ENCODE measurements at regions not wholly inside any gene's neighbourhood (a gene's known extent, or its start where the extent isn't known, plus 50 kb on each side); places are given as distances from the start of the nearest gene placed in this dataset.

DNA sequence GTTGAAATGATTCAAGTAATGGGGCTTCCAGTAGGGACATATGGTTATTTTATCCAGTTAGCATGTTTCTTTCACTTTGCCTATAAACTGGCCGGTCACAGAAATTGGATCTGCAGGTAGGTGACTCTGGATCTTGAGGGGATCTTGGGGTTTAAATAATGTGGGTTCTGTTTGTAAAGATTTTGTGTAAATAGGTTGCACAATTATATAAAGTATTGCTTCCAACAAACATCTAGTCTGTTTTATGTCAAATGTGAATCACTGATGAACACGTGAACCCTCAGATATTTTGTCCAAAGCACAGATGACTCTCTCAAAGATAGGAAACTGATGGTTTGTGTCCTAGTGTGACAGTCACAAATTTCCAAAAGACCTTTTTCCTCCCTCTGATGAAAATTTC, 98.4 kb downstream of the ZIC5 start:
- Mint-ChIP-seq H3K4me1 (ENCODE audit: low read depth) (peaks cover 3% of the 10 kb centered on the region), H3K9me3 (ENCODE audit: low read depth) (no peaks in the 10 kb centered on the region), H3K36me3 (ENCODE audit: low read depth) (no peaks in the 10 kb centered on the region), H3K4me3 (ENCODE audit: unreplicated experiment) (no peak overlapping the region), H3K27ac (ENCODE audit: unreplicated experiment) (no peak overlapping the region), H3K27me3 (ENCODE audit: low read depth) (no peaks in the 10 kb centered on the region)
- TF ChIP-seq, protein P1, sequence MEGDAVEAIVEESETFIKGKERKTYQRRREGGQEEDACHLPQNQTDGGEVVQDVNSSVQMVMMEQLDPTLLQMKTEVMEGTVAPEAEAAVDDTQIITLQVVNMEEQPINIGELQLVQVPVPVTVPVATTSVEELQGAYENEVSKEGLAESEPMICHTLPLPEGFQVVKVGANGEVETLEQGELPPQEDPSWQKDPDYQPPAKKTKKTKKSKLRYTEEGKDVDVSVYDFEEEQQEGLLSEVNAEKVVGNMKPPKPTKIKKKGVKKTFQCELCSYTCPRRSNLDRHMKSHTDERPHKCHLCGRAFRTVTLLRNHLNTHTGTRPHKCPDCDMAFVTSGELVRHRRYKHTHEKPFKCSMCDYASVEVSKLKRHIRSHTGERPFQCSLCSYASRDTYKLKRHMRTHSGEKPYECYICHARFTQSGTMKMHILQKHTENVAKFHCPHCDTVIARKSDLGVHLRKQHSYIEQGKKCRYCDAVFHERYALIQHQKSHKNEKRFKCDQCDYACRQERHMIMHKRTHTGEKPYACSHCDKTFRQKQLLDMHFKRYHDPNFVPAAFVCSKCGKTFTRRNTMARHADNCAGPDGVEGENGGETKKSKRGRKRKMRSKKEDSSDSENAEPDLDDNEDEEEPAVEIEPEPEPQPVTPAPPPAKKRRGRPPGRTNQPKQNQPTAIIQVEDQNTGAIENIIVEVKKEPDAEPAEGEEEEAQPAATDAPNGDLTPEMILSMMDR (IDR thresholded peaks at IDR 0.05) = no peak
- DNase-seq (ENCODE audit: low spot score) = no peak

DNA sequence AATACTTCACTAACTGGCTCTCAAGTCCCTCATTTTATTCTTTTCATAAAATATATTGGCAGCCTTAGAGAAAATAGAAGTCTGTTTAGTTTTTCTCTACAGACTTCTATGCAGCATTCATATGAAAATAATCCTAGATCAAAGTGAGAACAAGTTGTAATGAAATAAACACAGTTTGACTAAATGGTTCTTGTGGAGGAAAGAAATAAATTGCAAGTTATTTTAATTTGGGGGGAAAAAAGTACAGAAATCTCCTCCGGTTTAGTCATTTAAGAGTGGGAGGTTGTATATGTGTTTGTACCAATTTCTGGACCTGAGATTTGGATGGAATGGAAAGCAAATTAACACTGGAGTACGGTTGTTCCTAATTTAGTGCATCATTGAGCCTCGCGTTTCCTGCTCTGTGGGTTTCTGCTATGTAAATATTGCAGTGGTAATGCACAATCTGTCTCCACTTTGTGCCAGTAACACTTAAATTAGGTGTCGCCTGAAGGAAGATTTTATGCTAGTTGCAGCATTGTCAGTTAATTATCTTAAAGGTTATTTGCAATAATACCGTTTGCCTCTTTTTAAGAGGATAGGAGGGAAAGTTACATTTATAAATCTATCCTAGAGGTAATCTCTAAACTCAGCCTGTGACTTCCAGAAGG, 100.2 kb downstream of the ZIC5 start:
- TF ChIP-seq, protein P1 (IDR thresholded peaks at IDR 0.05) = no peak
- H3K9me3 Mint-ChIP-seq (ENCODE audit: low read depth) = no peaks in the 10 kb centered on the region
- no peak overlapping the region for H3K4me3 Mint-ChIP-seq (ENCODE audit: unreplicated experiment)
- DNase-seq (ENCODE audit: low spot score) = no peak
- no peaks in the 10 kb centered on the region for H3K36me3 Mint-ChIP-seq (ENCODE audit: low read depth)
- peaks cover 3% of the 10 kb centered on the region for H3K4me1 Mint-ChIP-seq (ENCODE audit: low read depth)
- H3K27ac Mint-ChIP-seq (ENCODE audit: unreplicated experiment) = no peak overlapping the region
- H3K27me3 Mint-ChIP-seq (ENCODE audit: low read depth) = no peaks in the 10 kb centered on the region

DNA sequence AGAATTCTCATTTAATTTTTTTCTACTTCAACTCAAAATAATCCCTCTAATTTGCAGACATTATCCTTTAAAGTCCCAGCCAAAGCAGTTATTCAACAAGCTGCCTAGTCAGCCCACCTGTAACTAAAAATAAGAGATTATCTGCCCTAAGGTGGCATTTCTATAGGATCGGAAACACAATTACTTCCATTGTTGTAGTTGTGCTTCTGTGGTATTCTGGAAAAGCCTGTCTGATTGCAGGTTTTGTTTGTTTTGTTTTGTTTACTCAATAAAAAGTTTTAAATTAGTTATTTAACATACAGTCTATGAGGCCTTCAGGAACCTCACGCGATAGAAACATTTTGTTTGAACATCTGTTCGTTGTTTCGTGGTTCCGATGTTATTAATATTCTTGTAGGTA, 101.0 kb downstream of the ZIC5 start:
- Mint-ChIP-seq H3K27ac (ENCODE audit: unreplicated experiment) (no peak overlapping the region), H3K27me3 (ENCODE audit: low read depth) (no peaks in the 10 kb centered on the region), H3K4me3 (ENCODE audit: unreplicated experiment) (no peak overlapping the region), H3K4me1 (ENCODE audit: low read depth) (peaks cover 3% of the 10 kb centered on the region), H3K9me3 (ENCODE audit: low read depth) (no peaks in the 10 kb centered on the region), H3K36me3 (ENCODE audit: low read depth) (no peaks in the 10 kb centered on the region)
- no peak for DNase-seq (ENCODE audit: low spot score)
- TF ChIP-seq, protein P1 (IDR thresholded peaks at IDR 0.05) = no peak

DNA sequence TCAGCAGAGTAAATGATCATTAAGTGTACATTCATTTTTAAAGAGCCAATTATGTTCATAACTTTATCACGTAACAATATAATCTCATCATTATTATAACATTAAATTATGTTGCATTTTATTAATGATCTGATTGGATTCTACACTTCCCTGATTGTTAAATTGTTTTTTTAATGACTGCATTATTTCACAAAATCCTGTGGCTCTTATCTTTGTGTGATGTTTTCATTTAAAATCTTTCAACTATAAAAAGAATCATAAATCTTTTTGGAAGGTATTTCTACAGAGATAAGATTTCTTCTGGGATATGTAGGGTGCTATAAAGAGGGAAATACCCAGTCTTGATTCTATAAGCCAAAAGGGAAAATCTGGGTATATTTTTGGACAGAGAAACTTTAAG, 101.7 kb downstream of the ZIC5 start:
- no peak for DNase-seq (ENCODE audit: low spot score)
- Mint-ChIP-seq H3K4me3 (ENCODE audit: unreplicated experiment) (no peak overlapping the region), H3K27me3 (ENCODE audit: low read depth) (no peaks in the 10 kb centered on the region), H3K4me1 (ENCODE audit: low read depth) (peaks cover 3% of the 10 kb centered on the region), H3K9me3 (ENCODE audit: low read depth) (no peaks in the 10 kb centered on the region), H3K36me3 (ENCODE audit: low read depth) (no peaks in the 10 kb centered on the region), H3K27ac (ENCODE audit: unreplicated experiment) (no peak overlapping the region)
- TF ChIP-seq, protein P1 (IDR thresholded peaks at IDR 0.05) = no peak

DNA sequence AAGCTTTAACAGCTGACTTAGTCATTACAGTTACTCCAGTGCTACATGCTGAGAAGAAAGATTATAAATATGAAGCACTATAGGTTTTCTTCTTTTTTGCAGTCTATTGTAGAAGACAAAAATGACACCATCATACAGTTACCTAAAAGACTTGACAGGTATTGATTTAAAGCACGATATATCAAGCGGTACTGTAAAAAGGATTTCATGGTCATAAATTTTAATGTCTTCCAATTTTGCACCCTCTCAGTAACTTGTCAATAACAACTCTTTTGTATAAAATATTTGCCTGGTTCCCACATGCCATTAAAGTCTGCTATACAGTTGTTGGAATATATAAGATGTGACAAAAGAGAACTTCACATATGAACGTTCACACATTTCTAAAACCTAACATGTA, 102.8 kb downstream of the ZIC5 start:
- Mint-ChIP-seq H3K27ac (ENCODE audit: unreplicated experiment) (no peak overlapping the region), H3K4me3 (ENCODE audit: unreplicated experiment) (no peak overlapping the region), H3K27me3 (ENCODE audit: low read depth) (no peaks in the 10 kb centered on the region), H3K4me1 (ENCODE audit: low read depth) (peaks cover 3% of the 10 kb centered on the region), H3K36me3 (ENCODE audit: low read depth) (no peaks in the 10 kb centered on the region), H3K9me3 (ENCODE audit: low read depth) (no peaks in the 10 kb centered on the region)
- DNase-seq (ENCODE audit: low spot score) = no peak
- TF ChIP-seq, protein P1 (IDR thresholded peaks at IDR 0.05) = no peak
